ENCODE measurements at regions not wholly inside any gene's neighbourhood (a gene's known extent, or its start where the extent isn't known, plus 50 kb on each side); places are given as distances from the start of the nearest gene placed in this dataset.

GRCh38 chr16:52066962-52067361 is 480.0 kb downstream of the TOX3 start:
- Histone ChIP-seq H3K4me3 (no peak overlapping the region), H3K9me3 (no peaks in the 10 kb centered on the region), H3K36me3 (no peaks in the 10 kb centered on the region), H3K27ac (no peak overlapping the region), H3K27me3 (no peaks in the 10 kb centered on the region), H3K4me1 (no peaks in the 10 kb centered on the region)
- no peak for TF ChIP-seq CTCF (IDR thresholded peaks at IDR 0.05)
- DNase-seq (ENCODE audit: low spot score): no peak

GRCh38 chr16:52056259-52056658 is 490.7 kb downstream of the TOX3 start:
- no peak overlapping the region for H3K27ac ChIP-seq
- H3K9me3 ChIP-seq: no peaks in the 10 kb centered on the region
- H3K4me3 ChIP-seq: no peak overlapping the region
- no peaks in the 10 kb centered on the region for H3K36me3 ChIP-seq
- no peak for DNase-seq (ENCODE audit: low spot score)
- H3K4me1 ChIP-seq: no peaks in the 10 kb centered on the region
- no peaks in the 10 kb centered on the region for H3K27me3 ChIP-seq
- TF ChIP-seq CTCF (IDR thresholded peaks at IDR 0.05): no peak

GRCh38 chr16:52055381-52055780 is 491.6 kb downstream of the TOX3 start:
- Histone ChIP-seq H3K4me3 (no peak overlapping the region), H3K27me3 (no peaks in the 10 kb centered on the region), H3K4me1 (no peaks in the 10 kb centered on the region), H3K9me3 (no peaks in the 10 kb centered on the region), H3K36me3 (no peaks in the 10 kb centered on the region), H3K27ac (no peak overlapping the region)
- no peak for DNase-seq (ENCODE audit: low spot score)
- no peak for TF ChIP-seq CTCF (IDR thresholded peaks at IDR 0.05)

- H3K27ac ChIP-seq: no peak overlapping the region
- no peaks in the 10 kb centered on the region for H3K36me3 ChIP-seq
- H3K4me3 ChIP-seq: no peak overlapping the region
- H3K4me1 ChIP-seq: no peaks in the 10 kb centered on the region
- no peaks in the 10 kb centered on the region for H3K9me3 ChIP-seq
- H3K27me3 ChIP-seq: no peaks in the 10 kb centered on the region
- DNase-seq (ENCODE audit: low spot score): no peak
- TF ChIP-seq CTCF (IDR thresholded peaks at IDR 0.05): no peak
Observed at GRCh38 chr16:52054326-52054725, 492.6 kb downstream of the TOX3 start.

GRCh38 chr16:52052818-52053217 is 494.1 kb downstream of the TOX3 start:
- Histone ChIP-seq H3K4me3 (no peak overlapping the region), H3K9me3 (no peaks in the 10 kb centered on the region), H3K27me3 (no peaks in the 10 kb centered on the region), H3K4me1 (no peaks in the 10 kb centered on the region), H3K36me3 (no peaks in the 10 kb centered on the region), H3K27ac (no peak overlapping the region)
- no peak for TF ChIP-seq CTCF (IDR thresholded peaks at IDR 0.05)
- no peak for DNase-seq (ENCODE audit: low spot score)

- TF ChIP-seq CTCF (IDR thresholded peaks at IDR 0.05): no peak
- Histone ChIP-seq H3K27ac (no peak overlapping the region), H3K27me3 (no peaks in the 10 kb centered on the region), H3K4me3 (no peak overlapping the region), H3K9me3 (peaks cover 0 to 6% of the 10 kb centered on the region in 2 donors), H3K4me1 (no peaks in the 10 kb centered on the region), H3K36me3 (no peaks in the 10 kb centered on the region)
- no peak for DNase-seq (ENCODE audit: low spot score)
Observed at GRCh38 chr16:52051414-52052172, 495.4 kb downstream of the TOX3 start.
